Heart left ventricle (tissue), 13 donors: ENCODE measurements at regions not wholly inside any gene's neighbourhood (a gene's known extent, or its start where the extent isn't known, plus 50 kb on each side); places are given as distances from the start of the nearest gene placed in this dataset.

ENCODE experiments used
- POLR2A ChIP-seq, 2 donors: fragments of 450-650 bp; IDR thresholded peaks; one replicate each; pipeline ENCODE4 v1.6.1; 2017; ENCODE audit warnings: antibody characterized with exemption in 2 of 2, mild to moderate bottlenecking in 2 of 2, moderate library complexity in 2 of 2
- TF ChIP-seq, protein P1 (sequence below), 12 donors: fragments of 200-600 bp; sonication (generic) in 4 of 12; IDR thresholded peaks; one replicate each; pipeline versions ENCODE4 v1.5.0 to v1.8.0; 2018 to 2022; ENCODE audit warnings: antibody characterized with exemption in 12 of 12, mild to moderate bottlenecking in 5 of 12
- donor health status: ischemic (EF 13 %, LVEDD 7.1; RV severe dilation, severe dysfunction).
- donor health status: DM: no; HTN: yes; CAD: no.
- donor health status: DM: no; HTN: no; CAD: no.
- donor health status: ischemic (EF 25% LVEDD 6.9; RV normal size, moderate dysfunction).
- donor health status: ischemic (EF 25% LVEDD 5.7; RV mildly dilated, moderate dysfunction).
- donor health status: ischemic (EF 35%, LVEDD 5.7; RV mildly dilated, moderate dysfunction).
- donor health status: nonischemic (EF 11% LVEDD 7.7; RV severe dilation, severe dysfunction).
- donor health status: DM: yes; HTN: yes; CAD: no.
- donor health status: PGD.
- donor health status: ischemic (EF 29% LVEDD 5.4; RV normal size, mild dysfunction).
- donor health status: nonischemic (EF 23%, LVEDD 6.1; RV moderate dilation, normal function).

GRCh38 chr15:66921319-66921915 is 144.0 kb upstream of the SMAD3 start:
- TF ChIP-seq POLR2A (IDR thresholded peaks at IDR 0.05) = no peak
- TF ChIP-seq, protein P1, sequence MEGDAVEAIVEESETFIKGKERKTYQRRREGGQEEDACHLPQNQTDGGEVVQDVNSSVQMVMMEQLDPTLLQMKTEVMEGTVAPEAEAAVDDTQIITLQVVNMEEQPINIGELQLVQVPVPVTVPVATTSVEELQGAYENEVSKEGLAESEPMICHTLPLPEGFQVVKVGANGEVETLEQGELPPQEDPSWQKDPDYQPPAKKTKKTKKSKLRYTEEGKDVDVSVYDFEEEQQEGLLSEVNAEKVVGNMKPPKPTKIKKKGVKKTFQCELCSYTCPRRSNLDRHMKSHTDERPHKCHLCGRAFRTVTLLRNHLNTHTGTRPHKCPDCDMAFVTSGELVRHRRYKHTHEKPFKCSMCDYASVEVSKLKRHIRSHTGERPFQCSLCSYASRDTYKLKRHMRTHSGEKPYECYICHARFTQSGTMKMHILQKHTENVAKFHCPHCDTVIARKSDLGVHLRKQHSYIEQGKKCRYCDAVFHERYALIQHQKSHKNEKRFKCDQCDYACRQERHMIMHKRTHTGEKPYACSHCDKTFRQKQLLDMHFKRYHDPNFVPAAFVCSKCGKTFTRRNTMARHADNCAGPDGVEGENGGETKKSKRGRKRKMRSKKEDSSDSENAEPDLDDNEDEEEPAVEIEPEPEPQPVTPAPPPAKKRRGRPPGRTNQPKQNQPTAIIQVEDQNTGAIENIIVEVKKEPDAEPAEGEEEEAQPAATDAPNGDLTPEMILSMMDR (IDR thresholded peaks at IDR 0.05) = no peak
